ENCODE measurements at regions not wholly inside any gene's neighbourhood (a gene's known extent, or its start where the extent isn't known, plus 50 kb on each side); places are given as distances from the start of the nearest gene placed in this dataset.

- Histone ChIP-seq H3K27ac (ENCODE audit: low read depth in 1 of 2, low read length in 1 of 2) (no peak overlapping the region), H3K4me1 (ENCODE audit: control insufficient read depth in 2 of 2, insufficient read depth in 2 of 2, low read length in 2 of 2) (no peaks in the 10 kb centered on the region), H3K9me3 (ENCODE audit: control insufficient read depth in 2 of 2, insufficient read depth in 1 of 2, low read length in 1 of 2) (peaks cover 1 to 18% of the 10 kb centered on the region in 2 donors), H3K27me3 (ENCODE audit: control insufficient read depth in 2 of 2, insufficient read depth in 1 of 2, low read length in 1 of 2) (no peaks in the 10 kb centered on the region), H3K4me3 (ENCODE audit: low read length in 2 of 2) (no peak overlapping the region), H3K36me3 (ENCODE audit: control insufficient read depth in 2 of 2, insufficient read depth in 2 of 2, low read length in 1 of 2) (no peaks in the 10 kb centered on the region)
- 94% methylated on average over 5 of the region's 5 CpGs for WGBS
- no peak for DNase-seq (ENCODE audit: low read depth in 6 of 9, low spot score in 9 of 9)
These were observed 1140.8 kb upstream of the AUTS2 start for GRCh38 chr7:68457481-68457880.

DNA sequence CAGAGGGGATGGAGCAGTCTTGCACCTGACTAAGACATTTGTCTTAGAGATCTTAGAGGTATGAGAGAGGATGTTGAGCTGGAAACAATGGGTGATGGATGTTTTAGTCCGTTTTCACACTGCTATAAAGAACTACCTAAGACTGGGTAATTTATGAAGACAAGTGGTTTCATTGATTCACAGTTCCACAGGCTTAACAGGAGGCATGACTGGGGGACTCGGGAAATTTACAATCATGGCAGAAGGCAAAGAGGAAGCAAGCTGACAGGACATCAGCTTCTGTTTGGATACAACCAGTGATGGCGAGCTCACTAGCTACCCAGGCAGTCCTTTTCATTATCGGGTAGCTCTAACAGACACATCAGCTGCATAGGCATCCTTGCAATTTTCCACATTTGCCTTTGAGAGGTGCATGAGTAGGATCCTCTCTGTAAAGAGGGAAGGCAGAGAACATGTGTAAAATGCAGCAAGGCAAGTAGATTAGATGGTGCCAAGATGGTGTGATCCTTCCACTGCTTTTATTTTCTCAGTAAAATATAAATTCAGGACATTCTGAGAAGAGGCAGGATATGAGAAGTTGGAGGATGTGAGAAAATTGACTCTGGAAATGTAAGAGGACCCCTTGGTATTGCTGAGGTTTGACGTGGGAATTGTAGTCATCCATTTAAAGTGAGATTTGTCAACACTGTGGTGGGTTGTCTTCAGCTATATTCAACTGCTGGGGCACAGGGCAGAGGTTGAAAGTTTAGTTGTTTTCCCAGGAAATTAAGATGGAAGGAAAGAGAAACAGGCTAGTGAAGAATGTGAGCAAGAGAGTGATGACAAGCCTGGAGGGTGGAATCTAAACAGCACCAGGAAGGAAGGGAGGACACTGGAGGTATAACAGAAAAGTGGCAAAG, 1140.0 kb upstream of the AUTS2 start:
- Histone ChIP-seq H3K9me3 (ENCODE audit: control insufficient read depth in 2 of 2, insufficient read depth in 1 of 2, low read length in 1 of 2) (peaks cover 1 to 13% of the 10 kb centered on the region in 2 donors), H3K4me3 (ENCODE audit: low read length in 2 of 2) (no peak overlapping the region), H3K4me1 (ENCODE audit: control insufficient read depth in 2 of 2, insufficient read depth in 2 of 2, low read length in 2 of 2) (no peaks in the 10 kb centered on the region), H3K27me3 (ENCODE audit: control insufficient read depth in 2 of 2, insufficient read depth in 1 of 2, low read length in 1 of 2) (no peaks in the 10 kb centered on the region), H3K36me3 (ENCODE audit: control insufficient read depth in 2 of 2, insufficient read depth in 2 of 2, low read length in 1 of 2) (no peaks in the 10 kb centered on the region), H3K27ac (ENCODE audit: low read depth in 1 of 2, low read length in 1 of 2) (no peak overlapping the region)
- 62% methylated on average over 5 of the region's 5 CpGs for WGBS
- no peak for DNase-seq (ENCODE audit: low read depth in 6 of 9, low spot score in 9 of 9)

- Histone ChIP-seq H3K27ac (ENCODE audit: low read depth in 1 of 2, low read length in 1 of 2) (no peak overlapping the region), H3K27me3 (ENCODE audit: control insufficient read depth in 2 of 2, insufficient read depth in 1 of 2, low read length in 1 of 2) (no peaks in the 10 kb centered on the region), H3K4me1 (ENCODE audit: control insufficient read depth in 2 of 2, insufficient read depth in 2 of 2, low read length in 2 of 2) (no peaks in the 10 kb centered on the region), H3K4me3 (ENCODE audit: low read length in 2 of 2) (no peak overlapping the region), H3K36me3 (ENCODE audit: control insufficient read depth in 2 of 2, insufficient read depth in 2 of 2, low read length in 1 of 2) (no peaks in the 10 kb centered on the region), H3K9me3 (ENCODE audit: control insufficient read depth in 2 of 2, insufficient read depth in 1 of 2, low read length in 1 of 2) (peaks cover 1 to 15% of the 10 kb centered on the region in 2 donors)
- no peak for DNase-seq (ENCODE audit: low read depth in 6 of 9, low spot score in 9 of 9)
- WGBS, result 30% methylated on average over 2 of the region's 2 CpGs
These were observed 1136.8 kb upstream of the AUTS2 start for GRCh38 chr7:68461430-68461829.

GRCh38 chr7:68470836-68471435, 1127.3 kb upstream of the AUTS2 start:
- Histone ChIP-seq H3K9me3 (ENCODE audit: control insufficient read depth in 2 of 2, insufficient read depth in 1 of 2, low read length in 1 of 2) (peaks cover 1 to 34% of the 10 kb centered on the region in 2 donors), H3K27ac (ENCODE audit: low read depth in 1 of 2, low read length in 1 of 2) (no peak overlapping the region), H3K36me3 (ENCODE audit: control insufficient read depth in 2 of 2, insufficient read depth in 2 of 2, low read length in 1 of 2) (no peaks in the 10 kb centered on the region), H3K4me1 (ENCODE audit: control insufficient read depth in 2 of 2, insufficient read depth in 2 of 2, low read length in 2 of 2) (no peaks in the 10 kb centered on the region), H3K4me3 (ENCODE audit: low read length in 2 of 2) (no peak overlapping the region), H3K27me3 (ENCODE audit: control insufficient read depth in 2 of 2, insufficient read depth in 1 of 2, low read length in 1 of 2) (no peaks in the 10 kb centered on the region)
- no peak for DNase-seq (ENCODE audit: low read depth in 6 of 9, low spot score in 9 of 9)
- WGBS, result 86% methylated on average over 17 of the region's 17 CpGs

- Histone ChIP-seq H3K36me3 (ENCODE audit: control insufficient read depth in 2 of 2, insufficient read depth in 2 of 2, low read length in 1 of 2) (no peaks in the 10 kb centered on the region), H3K4me3 (ENCODE audit: low read length in 2 of 2) (no peak overlapping the region), H3K4me1 (ENCODE audit: control insufficient read depth in 2 of 2, insufficient read depth in 2 of 2, low read length in 2 of 2) (no peaks in the 10 kb centered on the region), H3K9me3 (ENCODE audit: control insufficient read depth in 2 of 2, insufficient read depth in 1 of 2, low read length in 1 of 2) (peaks cover 0 to 30% of the 10 kb centered on the region in 2 donors), H3K27me3 (ENCODE audit: control insufficient read depth in 2 of 2, insufficient read depth in 1 of 2, low read length in 1 of 2) (no peaks in the 10 kb centered on the region), H3K27ac (ENCODE audit: low read depth in 1 of 2, low read length in 1 of 2) (no peak overlapping the region)
- no peak for DNase-seq (ENCODE audit: low read depth in 6 of 9, low spot score in 9 of 9)
- 70% methylated on average over 5 of the region's 5 CpGs for WGBS
These were observed 1125.6 kb upstream of the AUTS2 start for GRCh38 chr7:68472688-68473087.

DNA sequence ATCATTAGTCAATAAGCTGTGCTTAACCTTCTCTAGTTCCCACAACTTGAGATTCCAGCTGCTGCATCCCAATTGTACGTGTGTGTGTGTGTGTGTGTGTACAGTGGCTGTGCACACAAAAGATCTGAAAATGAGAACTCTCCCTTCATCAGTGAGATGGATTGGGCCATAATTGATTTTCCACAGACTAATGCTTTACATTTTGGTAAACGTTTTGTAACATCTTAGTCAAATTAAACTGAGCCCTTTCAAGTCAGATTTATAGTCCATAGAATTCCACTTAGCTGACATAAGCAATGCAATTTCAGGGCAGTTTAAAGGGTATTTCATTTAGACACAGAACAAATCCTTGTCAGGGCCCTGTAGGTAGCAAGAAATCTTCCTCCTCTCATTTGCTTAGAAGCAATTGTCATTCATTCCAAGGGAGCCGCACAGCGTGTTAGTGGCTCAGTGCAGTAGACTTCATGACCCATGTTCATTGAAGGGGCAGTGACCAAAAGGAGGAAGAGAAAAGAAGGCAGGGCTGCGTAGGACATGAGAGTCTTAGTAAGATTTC, 1123.5 kb upstream of the AUTS2 start:
- no peaks in the 10 kb centered on the region for H3K36me3 ChIP-seq (ENCODE audit: control insufficient read depth in 2 of 2, insufficient read depth in 2 of 2, low read length in 1 of 2)
- 75% methylated on average over 5 of the region's 5 CpGs for WGBS

GRCh38 chr7:68476966-68477365, 1121.3 kb upstream of the AUTS2 start:
- 86% methylated on average over 2 of the region's 2 CpGs for WGBS

More for the DNA sequence above, 1123.5 kb upstream of the AUTS2 start:
- DNase-seq (ENCODE audit: low read depth in 6 of 9, low spot score in 9 of 9), result no peak
- Histone ChIP-seq H3K27me3 (ENCODE audit: control insufficient read depth in 2 of 2, insufficient read depth in 1 of 2, low read length in 1 of 2) (no peaks in the 10 kb centered on the region), H3K27ac (ENCODE audit: low read depth in 1 of 2, low read length in 1 of 2) (no peak overlapping the region), H3K9me3 (ENCODE audit: control insufficient read depth in 2 of 2, insufficient read depth in 1 of 2, low read length in 1 of 2) (peaks cover 0 to 22% of the 10 kb centered on the region in 2 donors), H3K4me3 (ENCODE audit: low read length in 2 of 2) (no peak overlapping the region), H3K4me1 (ENCODE audit: control insufficient read depth in 2 of 2, insufficient read depth in 2 of 2, low read length in 2 of 2) (no peaks in the 10 kb centered on the region)

GRCh38 chr7:68478326-68478725, 1119.9 kb upstream of the AUTS2 start:
- H3K27ac ChIP-seq (ENCODE audit: low read depth in 1 of 2, low read length in 1 of 2), result no peak overlapping the region
- no peak overlapping the region for H3K4me3 ChIP-seq (ENCODE audit: low read length in 2 of 2)
- DNase-seq (ENCODE audit: low read depth in 6 of 9, low spot score in 9 of 9), result no peak
- WGBS, result 61% methylated on average over 1 of the region's 1 CpG
- no peaks in the 10 kb centered on the region for H3K36me3 ChIP-seq (ENCODE audit: control insufficient read depth in 2 of 2, insufficient read depth in 2 of 2, low read length in 1 of 2)
- H3K4me1 ChIP-seq (ENCODE audit: control insufficient read depth in 2 of 2, insufficient read depth in 2 of 2, low read length in 2 of 2), result no peaks in the 10 kb centered on the region
- H3K27me3 ChIP-seq (ENCODE audit: control insufficient read depth in 2 of 2, insufficient read depth in 1 of 2, low read length in 1 of 2), result no peaks in the 10 kb centered on the region
- H3K9me3 ChIP-seq (ENCODE audit: control insufficient read depth in 2 of 2, insufficient read depth in 1 of 2, low read length in 1 of 2), result peaks cover 0 to 5% of the 10 kb centered on the region in 2 donors

More at GRCh38 chr7:68476966-68477365, 1121.3 kb upstream of the AUTS2 start:
- Histone ChIP-seq H3K4me1 (ENCODE audit: control insufficient read depth in 2 of 2, insufficient read depth in 2 of 2, low read length in 2 of 2) (no peaks in the 10 kb centered on the region), H3K27ac (ENCODE audit: low read depth in 1 of 2, low read length in 1 of 2) (no peak overlapping the region), H3K4me3 (ENCODE audit: low read length in 2 of 2) (no peak overlapping the region), H3K27me3 (ENCODE audit: control insufficient read depth in 2 of 2, insufficient read depth in 1 of 2, low read length in 1 of 2) (no peaks in the 10 kb centered on the region), H3K36me3 (ENCODE audit: control insufficient read depth in 2 of 2, insufficient read depth in 2 of 2, low read length in 1 of 2) (no peaks in the 10 kb centered on the region), H3K9me3 (ENCODE audit: control insufficient read depth in 2 of 2, insufficient read depth in 1 of 2, low read length in 1 of 2) (peaks cover 0 to 11% of the 10 kb centered on the region in 2 donors)
- DNase-seq (ENCODE audit: low read depth in 6 of 9, low spot score in 9 of 9), result no peak

DNA sequence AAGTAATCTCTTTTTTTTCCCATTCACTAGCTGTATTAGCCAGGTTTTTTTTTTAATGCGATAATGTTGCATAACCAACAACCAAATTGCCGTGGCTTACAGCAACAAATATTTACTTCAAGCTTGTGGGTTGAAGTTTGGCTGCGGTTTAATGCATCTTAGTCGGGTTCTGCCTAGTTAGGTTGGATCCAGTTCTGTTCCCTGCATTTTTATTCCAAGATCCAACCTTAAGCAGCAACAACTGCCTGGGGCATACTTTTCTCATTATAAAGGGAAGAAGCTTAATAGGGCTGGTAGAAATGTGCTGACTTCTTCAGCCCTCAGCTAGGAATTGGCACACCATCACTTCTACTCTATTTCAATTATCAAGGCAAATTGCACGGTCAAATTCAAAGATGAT, 1115.5 kb upstream of the AUTS2 start:
- no peaks in the 10 kb centered on the region for H3K36me3 ChIP-seq (ENCODE audit: control insufficient read depth in 2 of 2, insufficient read depth in 2 of 2, low read length in 1 of 2)
- H3K4me1 ChIP-seq (ENCODE audit: control insufficient read depth in 2 of 2, insufficient read depth in 2 of 2, low read length in 2 of 2), result no peaks in the 10 kb centered on the region
- no peak for DNase-seq (ENCODE audit: low read depth in 6 of 9, low spot score in 9 of 9)
- H3K4me3 ChIP-seq (ENCODE audit: low read length in 2 of 2), result no peak overlapping the region
- H3K27ac ChIP-seq (ENCODE audit: low read depth in 1 of 2, low read length in 1 of 2), result no peak overlapping the region
- no peaks in the 10 kb centered on the region for H3K27me3 ChIP-seq (ENCODE audit: control insufficient read depth in 2 of 2, insufficient read depth in 1 of 2, low read length in 1 of 2)
- H3K9me3 ChIP-seq (ENCODE audit: control insufficient read depth in 2 of 2, insufficient read depth in 1 of 2, low read length in 1 of 2), result peaks cover 0 to 8% of the 10 kb centered on the region in 2 donors
- 94% methylated on average over 5 of the region's 5 CpGs for WGBS

Measured in thymus (tissue), 11 donors.